ENCODE measurements at regions not wholly inside any gene's neighbourhood (a gene's known extent, or its start where the extent isn't known, plus 50 kb on each side); places are given as distances from the start of the nearest gene placed in this dataset.

- Histone ChIP-seq H3K27ac (ENCODE audit: control insufficient read depth, insufficient read depth) (no peak overlapping the region), H4K20me1 (ENCODE audit: control insufficient read depth, insufficient read depth) (no peaks in the 10 kb centered on the region), H3K4me1 (ENCODE audit: control insufficient read depth, insufficient read depth, low read length) (no peaks in the 10 kb centered on the region), H3K9ac (ENCODE audit: control insufficient read depth, insufficient read depth, low read length) (no peak overlapping the region), H2AFZ (ENCODE audit: control insufficient read depth, low read depth, low read length) (peak overlapping the region; percentile 21; the same call in 1 of the 2 replicates), H3K4me3 (no peak overlapping the region), H3K4me2 (ENCODE audit: control insufficient read depth, insufficient read depth) (peak overlapping the region; percentile 17; the same call in 1 of the 2 replicates), H3K79me2 (ENCODE audit: control insufficient read depth, insufficient read depth, low read length) (no peaks in the 10 kb centered on the region), H3K9me3 (replicated peaks; ENCODE audit: control insufficient read depth, insufficient read depth, low read length) (no peaks in the 10 kb centered on the region), H3K36me3 (ENCODE audit: control insufficient read depth in 2 of 2, insufficient read depth in 2 of 2, low read length in 1 of 2) (no peaks in the 10 kb centered on the region), H3K27me3 (replicated peaks in 1 of 2; ENCODE audit: control insufficient read depth in 2 of 2, insufficient read depth in 2 of 2, low read length in 1 of 2) (no peaks in the 10 kb centered on the region)
- peak; percentile 100 for ATAC-seq
- ChIA-PET SMC1A (ENCODE audit: uncharacterized antibody, unreplicated experiment) (interaction anchor here (0.9 to 1.0 kb wide), 2 partner anchors 383 to 385 kb away, joined by 3 to 4 read pairs; no protein-coding TSS in a partner anchor), RAD21 (ENCODE audit: unreplicated experiment) (no interaction called here), POLR2A (no interaction called here), CTCF (interaction anchor here (2.6 to 4.4 kb wide), 2 partner anchors 203 to 385 kb away, joined by 11 to 25 read pairs; no protein-coding TSS in a partner anchor)
- DNase-seq (ENCODE audit: low read depth, low spot score), result peak; percentile 62
- in situ Hi-C loops (cut with MboI), result loop anchor here (5.0 kb wide), 1 partner anchor 382 kb away; no protein-coding TSS in a partner anchor
- WGBS (ENCODE audit: insufficient coverage, insufficient replicate concordance, low lambda C conversion rate, missing lambda C conversion rate), result 22% methylated on average over 3 of the region's 3 CpGs
- no TSS peak for BruUV-seq (replicated peaks)
- intact Hi-C loops (cut with micrococcal nuclease; ENCODE audit: unreplicated experiment), result loop anchor here (1.0 to 5.0 kb wide), 3 partner anchors 182 to 384 kb away; partner anchors contain the start of gene ARMCX6
- peak; percentile 62 for FAIRE-seq
- TF ChIP-seq RELB (IDR thresholded peaks at IDR 0.05; ENCODE audit: low read depth), result no peak
- no peak for TF ChIP-seq TCF3 (IDR thresholded peaks at IDR 0.05; ENCODE audit: borderline replicate concordance, insufficient read depth, low read depth, low read length)
- TF ChIP-seq RCOR1 (conservative IDR thresholded peaks at IDR 0.05; ENCODE audit: low read depth, low read length), result no peak
- TF ChIP-seq PBX3 (IDR thresholded peaks at IDR 0.05; ENCODE audit: insufficient replicate concordance, low read depth, low read length), result peak; percentile 74
- no peak for TF ChIP-seq CHD1 (IDR thresholded peaks at IDR 0.05; ENCODE audit: low read depth, low read length)
- TF ChIP-seq, protein P1, sequence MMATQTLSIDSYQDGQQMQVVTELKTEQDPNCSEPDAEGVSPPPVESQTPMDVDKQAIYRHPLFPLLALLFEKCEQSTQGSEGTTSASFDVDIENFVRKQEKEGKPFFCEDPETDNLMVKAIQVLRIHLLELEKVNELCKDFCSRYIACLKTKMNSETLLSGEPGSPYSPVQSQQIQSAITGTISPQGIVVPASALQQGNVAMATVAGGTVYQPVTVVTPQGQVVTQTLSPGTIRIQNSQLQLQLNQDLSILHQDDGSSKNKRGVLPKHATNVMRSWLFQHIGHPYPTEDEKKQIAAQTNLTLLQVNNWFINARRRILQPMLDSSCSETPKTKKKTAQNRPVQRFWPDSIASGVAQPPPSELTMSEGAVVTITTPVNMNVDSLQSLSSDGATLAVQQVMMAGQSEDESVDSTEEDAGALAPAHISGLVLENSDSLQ (IDR thresholded peaks at IDR 0.05), result peak; percentile 94
- TF ChIP-seq KLF5 (IDR thresholded peaks at IDR 0.05; ENCODE audit: partially characterized antibody), result no peak
- no peak for TF ChIP-seq EZH2 (IDR thresholded peaks at IDR 0.05; ENCODE audit: borderline replicate concordance, control insufficient read depth, low read depth, low read length)
- no peak for TF ChIP-seq ZZZ3 (IDR thresholded peaks at IDR 0.05; ENCODE audit: control insufficient read depth, insufficient read length, low read depth)
- TF ChIP-seq POU2F2 (IDR thresholded peaks at IDR 0.05; ENCODE audit: borderline replicate concordance, low read depth, low read length), result 0 out of 3 replicates have a peak, but pooled peaks have one; percentile 15
- TF ChIP-seq, protein P2, sequence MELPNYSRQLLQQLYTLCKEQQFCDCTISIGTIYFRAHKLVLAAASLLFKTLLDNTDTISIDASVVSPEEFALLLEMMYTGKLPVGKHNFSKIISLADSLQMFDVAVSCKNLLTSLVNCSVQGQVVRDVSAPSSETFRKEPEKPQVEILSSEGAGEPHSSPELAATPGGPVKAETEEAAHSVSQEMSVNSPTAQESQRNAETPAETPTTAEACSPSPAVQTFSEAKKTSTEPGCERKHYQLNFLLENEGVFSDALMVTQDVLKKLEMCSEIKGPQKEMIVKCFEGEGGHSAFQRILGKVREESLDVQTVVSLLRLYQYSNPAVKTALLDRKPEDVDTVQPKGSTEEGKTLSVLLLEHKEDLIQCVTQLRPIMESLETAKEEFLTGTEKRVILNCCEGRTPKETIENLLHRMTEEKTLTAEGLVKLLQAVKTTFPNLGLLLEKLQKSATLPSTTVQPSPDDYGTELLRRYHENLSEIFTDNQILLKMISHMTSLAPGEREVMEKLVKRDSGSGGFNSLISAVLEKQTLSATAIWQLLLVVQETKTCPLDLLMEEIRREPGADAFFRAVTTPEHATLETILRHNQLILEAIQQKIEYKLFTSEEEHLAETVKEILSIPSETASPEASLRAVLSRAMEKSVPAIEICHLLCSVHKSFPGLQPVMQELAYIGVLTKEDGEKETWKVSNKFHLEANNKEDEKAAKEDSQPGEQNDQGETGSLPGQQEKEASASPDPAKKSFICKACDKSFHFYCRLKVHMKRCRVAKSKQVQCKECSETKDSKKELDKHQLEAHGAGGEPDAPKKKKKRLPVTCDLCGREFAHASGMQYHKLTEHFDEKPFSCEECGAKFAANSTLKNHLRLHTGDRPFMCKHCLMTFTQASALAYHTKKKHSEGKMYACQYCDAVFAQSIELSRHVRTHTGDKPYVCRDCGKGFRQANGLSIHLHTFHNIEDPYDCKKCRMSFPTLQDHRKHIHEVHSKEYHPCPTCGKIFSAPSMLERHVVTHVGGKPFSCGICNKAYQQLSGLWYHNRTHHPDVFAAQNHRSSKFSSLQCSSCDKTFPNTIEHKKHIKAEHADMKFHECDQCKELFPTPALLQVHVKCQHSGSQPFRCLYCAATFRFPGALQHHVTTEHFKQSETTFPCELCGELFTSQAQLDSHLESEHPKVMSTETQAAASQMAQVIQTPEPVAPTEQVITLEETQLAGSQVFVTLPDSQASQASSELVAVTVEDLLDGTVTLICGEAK (IDR thresholded peaks at IDR 0.05; ENCODE audit: borderline replicate concordance), result peak; percentile 18; the same call in 1 of the 2 replicates
- TF ChIP-seq ZNF622 (IDR thresholded peaks at IDR 0.05), result no peak
- TF ChIP-seq MTA2 (IDR thresholded peaks at IDR 0.05; ENCODE audit: low read depth), result no peak
- TF ChIP-seq RAD21 (IDR thresholded peaks at IDR 0.05; ENCODE audit: insufficient read depth, low read depth, low read length), result peak; percentile 58
These were observed 132.4 kb downstream of the ZMAT1 start for GRCh38 chrX:101799387-101799786.

Data from GM12878 (cell line).